ENCODE measurements at regions not wholly inside any gene's neighbourhood (a gene's known extent, or its start where the extent isn't known, plus 50 kb on each side); places are given as distances from the start of the nearest gene placed in this dataset.

DNA sequence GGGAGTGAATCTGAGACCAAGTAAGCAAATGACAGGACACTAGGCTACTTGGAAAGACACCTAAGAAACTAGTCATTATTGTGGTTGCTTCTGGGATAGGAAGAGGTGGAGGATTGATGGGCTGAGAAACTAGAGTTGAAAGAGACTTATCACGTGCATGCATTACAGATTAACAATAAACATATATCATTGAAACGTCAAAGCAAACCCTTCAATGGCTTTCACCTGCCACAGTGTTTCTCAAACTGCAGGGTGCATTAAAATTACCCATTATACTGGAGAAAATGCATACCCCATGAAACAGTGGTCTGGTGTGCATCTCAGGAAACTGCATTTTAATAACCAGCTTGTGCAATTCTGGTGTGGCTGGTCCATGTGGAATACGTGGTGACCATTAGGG is 318.8 kb downstream of the SMAD2 start:
- no peak overlapping the region for H3K14ac ChIP-seq (replicated peaks; ENCODE audit: low read depth, low read length)
- no peak overlapping the region for H3K4ac ChIP-seq (ENCODE audit: low read depth, low read length)
- peaks cover 7% of the 10 kb centered on the region; the same call in 1 of the 2 replicates for H3K9me3 ChIP-seq (ENCODE audit: control insufficient read depth, insufficient read depth, low read length)
- no peak overlapping the region for H2BK15ac ChIP-seq (ENCODE audit: low read depth, low read length)
- no TSS peak for BruUV-seq (replicated peaks)
- no peak overlapping the region for H3K9ac ChIP-seq (ENCODE audit: low read depth, low read length)
- no peak overlapping the region for H2AFZ ChIP-seq (replicated peaks; ENCODE audit: low read length, poor library complexity)
- H3K36me3 ChIP-seq (ENCODE audit: control insufficient read depth, insufficient read depth, low read length), result no peaks in the 10 kb centered on the region
- dilution Hi-C loops (cut with HindIII; ENCODE audit: low sequenced_read_pairs, unreplicated experiment), result no loop called here
- no peaks in the 10 kb centered on the region for H3K4me1 ChIP-seq (ENCODE audit: control insufficient read depth, insufficient read depth, low read length)
- no peak overlapping the region for H2BK20ac ChIP-seq (ENCODE audit: low read depth, low read length)
- H3K23ac ChIP-seq (ENCODE audit: low read depth, low read length), result no peak overlapping the region
- in situ Hi-C loops (cut with MboI; ENCODE audit: low sequenced_read_pairs), result no loop called here
- no peak overlapping the region for H3K27ac ChIP-seq (ENCODE audit: insufficient read depth, low read length)
- H2BK120ac ChIP-seq (ENCODE audit: low read depth, low read length), result no peak overlapping the region
- POLR2A ChIA-PET (ENCODE audit: unreplicated experiment), result no interaction called here
- H2AK9ac ChIP-seq (replicated peaks; ENCODE audit: low read depth, low read length, poor library complexity), result no peak overlapping the region
- no CpG with 5 or more reads among the region's 3 CpGs for WGBS, 2 experiments (ENCODE audit: extremely low coverage in 2 of 2, insufficient read length in 1 of 2)
- H3K56ac ChIP-seq (ENCODE audit: extremely low read depth, insufficient read depth, low read length), result no peak overlapping the region
- no peak overlapping the region for H2AK5ac ChIP-seq (ENCODE audit: low read depth, low read length)
- H3K4me3 ChIP-seq (ENCODE audit: insufficient read depth, low read depth, low read length), result no peak overlapping the region
- DNase-seq (no peak), ATAC-seq (ENCODE audit: low read depth) (no peak)
- H4K91ac ChIP-seq (ENCODE audit: insufficient read depth, low read depth, low read length), result no peak overlapping the region
- H3K18ac ChIP-seq (ENCODE audit: low read depth, low read length), result no peak overlapping the region
- no peaks in the 10 kb centered on the region for H4K20me1 ChIP-seq (ENCODE audit: insufficient read depth, low read length)
- no peak overlapping the region for H2BK5ac ChIP-seq (ENCODE audit: low read depth, low read length, poor library complexity, severe bottlenecking)
- no peak overlapping the region for H4K5ac ChIP-seq (ENCODE audit: low read depth, low read length)
- H3K79me1 ChIP-seq (ENCODE audit: low read depth in 1 of 2, low read length in 2 of 2), result no peaks in the 10 kb centered on the region
- H3K9me1 ChIP-seq (ENCODE audit: insufficient read depth, low read length), result no peaks in the 10 kb centered on the region
- CTCF ChIA-PET, result no interaction called here
- intact Hi-C loops (cut with micrococcal nuclease), result no loop called here
- H3K27me3 ChIP-seq (ENCODE audit: control insufficient read depth, insufficient read depth, low read length), result no peaks in the 10 kb centered on the region
- no peak overlapping the region for H3K4me2 ChIP-seq (ENCODE audit: low read depth, low read length)
- no peak for TF ChIP-seq RCOR1 (IDR thresholded peaks at IDR 0.05; ENCODE audit: insufficient replicate concordance, low read length)
- TF ChIP-seq ELK1 (IDR thresholded peaks at IDR 0.05; ENCODE audit: borderline replicate concordance, low read depth, low read length), result no peak
- H4K8ac ChIP-seq (ENCODE audit: low read depth in 2 of 2, low read length in 2 of 2), result no peak overlapping the region
